Left kidney (tissue), 1 donor: ENCODE measurements at regions not wholly inside any gene's neighbourhood (a gene's known extent, or its start where the extent isn't known, plus 50 kb on each side); places are given as distances from the start of the nearest gene placed in this dataset.
"Not testable (repeated sequence)": the region's sequence is repeated elsewhere in the genome, so short reads cannot be mapped to it uniquely, and the experiment has no call there.

ENCODE experiments used
- DNase-seq: peaks from one replicate; pipeline ENCODE4 v3.0.0-alpha.2; 2013

GRCh38 chr5:128735656-128736055 lies 197.6 kb upstream of the FBN2 start:
- DNase-seq: not testable (repeated sequence)

DNA sequence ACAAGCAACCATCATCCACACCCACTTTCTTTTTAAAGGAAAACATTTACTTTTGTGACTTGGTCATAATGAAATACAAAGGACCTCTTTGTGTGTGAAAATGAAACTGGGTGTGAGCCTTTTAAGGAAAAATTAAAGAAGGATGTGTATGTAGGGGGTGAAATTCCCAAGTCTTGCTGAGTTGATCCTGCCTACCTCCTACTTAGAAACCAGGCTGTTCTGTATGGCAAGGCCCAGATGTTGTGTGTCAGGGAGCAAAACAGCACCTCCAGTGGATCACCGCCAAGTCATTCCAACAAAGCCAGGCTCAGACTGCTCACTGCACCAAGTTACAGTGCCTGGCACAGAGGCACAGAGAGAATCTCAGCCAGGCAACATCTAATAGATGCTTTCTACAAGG lies 198.5 kb upstream of the FBN2 start:
- DNase-seq: no peak

DNA sequence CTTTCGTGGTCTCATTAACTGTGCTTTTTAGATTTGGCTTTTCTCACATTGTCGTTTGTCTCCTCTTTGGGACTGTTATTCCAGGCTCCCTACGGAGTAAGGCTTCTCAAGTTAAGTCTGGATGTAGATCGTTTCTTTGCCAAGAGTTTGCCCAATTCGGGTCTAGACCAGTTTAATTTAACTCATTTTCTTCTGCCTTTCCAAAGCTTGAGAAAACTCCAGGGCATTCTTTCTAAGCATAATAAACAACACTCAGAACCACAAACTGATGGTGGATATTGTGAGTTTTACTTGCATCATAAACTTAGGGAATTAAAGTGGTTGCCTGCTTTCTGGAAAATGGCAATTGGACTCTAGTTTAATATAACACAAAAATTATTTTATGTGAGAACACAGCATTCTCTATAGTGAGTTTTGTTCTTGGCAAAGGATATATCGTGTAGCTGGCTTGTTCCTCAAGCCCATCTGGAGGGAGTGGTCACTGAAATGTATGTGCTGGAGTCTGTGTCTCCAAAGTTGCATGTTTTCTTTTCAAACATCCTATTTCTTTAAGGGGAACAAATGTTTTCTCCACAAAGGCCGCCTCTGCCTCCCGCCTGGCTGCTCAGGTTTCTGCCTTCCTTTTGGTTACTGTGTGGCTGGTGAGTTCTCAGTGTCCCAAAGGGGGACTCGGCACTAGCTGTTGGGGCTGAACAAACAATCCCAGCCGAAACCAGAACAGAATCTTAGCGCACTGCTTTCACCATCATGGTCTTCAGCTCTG lies 211.3 kb upstream of the FBN2 start:
- DNase-seq: no peak

- no peak for DNase-seq
These were observed 212.1 kb upstream of the FBN2 start for GRCh38 chr5:128750155-128750554.

DNA sequence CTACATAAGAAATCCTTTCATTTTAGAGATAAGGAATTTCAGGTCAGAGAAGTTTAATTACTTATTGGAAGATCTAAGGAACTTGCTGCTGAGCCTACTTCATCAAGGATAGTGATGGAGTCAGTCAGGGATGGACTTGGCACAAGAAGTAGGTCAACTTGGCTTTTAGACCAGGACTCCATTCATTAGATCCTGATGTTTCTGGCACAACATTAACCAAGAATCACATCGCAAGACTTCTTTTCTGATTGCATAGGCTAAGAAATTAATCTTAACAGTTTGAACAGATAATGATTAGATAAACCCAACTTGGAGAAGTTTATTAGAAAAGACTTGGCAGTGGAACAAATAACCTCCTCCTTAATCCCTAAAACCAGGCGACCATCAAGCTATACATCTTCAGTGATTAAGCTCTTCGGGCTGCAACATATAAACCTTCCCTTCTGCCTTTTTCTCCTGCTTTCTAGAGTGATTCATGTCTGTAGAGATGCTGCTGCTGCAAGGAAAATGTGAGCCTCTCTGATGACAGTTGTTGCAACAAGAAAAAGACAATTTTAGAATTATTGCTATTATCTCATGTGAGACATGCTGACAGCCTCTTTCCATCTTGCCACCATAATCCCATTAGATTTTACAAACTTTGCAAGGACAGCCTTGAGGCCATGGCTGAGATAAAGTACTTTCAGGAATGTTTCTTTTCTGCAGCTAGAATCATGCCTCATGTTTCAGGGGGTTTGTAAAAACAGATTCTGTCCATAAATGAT lies 207.9 kb upstream of the SLC27A6 start:
- DNase-seq: no peak

GRCh38 chr5:128762661-128763306 lies 202.5 kb upstream of the SLC27A6 start:
- no peak for DNase-seq

GRCh38 chr5:128763321-128763720 lies 202.0 kb upstream of the SLC27A6 start:
- DNase-seq: no peak

DNA sequence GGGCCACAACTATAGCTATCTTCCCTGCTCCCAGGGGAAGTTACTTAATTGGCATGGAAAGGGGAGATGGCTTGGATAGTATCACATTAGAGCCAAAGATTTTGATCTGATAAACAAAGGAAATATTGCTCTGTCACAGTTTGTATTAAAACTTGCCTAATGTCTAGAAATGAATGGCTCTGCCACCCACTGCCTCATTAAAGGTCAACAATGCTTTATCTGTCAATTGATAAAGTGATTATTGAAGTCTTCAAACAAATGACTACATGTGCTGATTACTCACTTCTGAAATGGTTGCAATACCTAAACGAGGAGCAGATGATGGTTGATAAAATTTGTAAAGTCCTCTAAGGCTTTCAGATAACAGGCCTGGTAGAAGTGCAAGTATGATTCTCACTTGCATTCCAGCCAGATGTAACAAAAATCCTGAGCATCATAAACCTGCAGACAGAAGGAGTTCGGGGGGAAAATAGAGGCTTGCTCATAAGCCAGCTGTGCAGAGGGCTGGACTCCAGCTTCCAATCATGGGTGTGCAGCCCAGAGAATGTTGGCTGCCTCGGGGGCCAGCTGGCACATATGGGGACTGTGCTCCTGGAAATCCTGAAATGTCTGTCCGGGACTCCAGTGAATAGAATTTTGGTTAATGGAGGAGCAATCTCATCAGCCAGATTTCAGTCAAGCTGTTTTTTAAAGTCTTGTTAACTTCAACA lies 200.5 kb upstream of the SLC27A6 start:
- DNase-seq: no peak

DNA sequence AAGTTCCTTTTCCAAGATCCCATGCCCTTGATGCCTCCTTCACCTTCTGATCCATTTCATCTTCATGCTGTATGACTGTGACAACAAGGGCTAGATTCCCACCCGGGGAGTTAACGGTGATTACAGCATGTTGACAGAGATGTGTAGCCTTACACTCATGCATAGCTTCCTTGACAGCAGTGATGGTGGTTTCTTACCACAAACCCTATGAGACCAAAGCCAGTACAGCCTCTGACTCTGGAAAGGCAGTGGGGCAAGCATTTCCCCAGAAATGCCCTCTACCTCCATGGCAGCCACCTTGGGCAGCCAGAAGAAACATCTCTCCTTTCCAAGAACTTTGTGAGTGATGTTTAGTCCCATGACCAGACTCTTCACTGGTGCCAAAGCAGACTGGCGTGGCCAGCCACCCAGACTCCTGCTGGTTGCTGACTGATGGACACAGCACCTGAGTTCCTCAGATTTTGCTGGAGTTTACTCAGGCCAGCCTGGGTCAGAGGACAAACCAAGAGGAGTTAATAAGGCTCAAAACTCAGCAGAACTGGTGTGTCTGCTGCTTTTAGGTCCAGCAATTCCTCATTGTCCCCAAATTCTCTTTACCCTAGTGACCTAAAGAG lies 199.7 kb upstream of the SLC27A6 start:
- DNase-seq: no peak

GRCh38 chr5:128766406-128766805 lies 198.9 kb upstream of the SLC27A6 start:
- DNase-seq: no peak

GRCh38 chr5:128770907-128771306 lies 194.4 kb upstream of the SLC27A6 start:
- DNase-seq: no peak

DNA sequence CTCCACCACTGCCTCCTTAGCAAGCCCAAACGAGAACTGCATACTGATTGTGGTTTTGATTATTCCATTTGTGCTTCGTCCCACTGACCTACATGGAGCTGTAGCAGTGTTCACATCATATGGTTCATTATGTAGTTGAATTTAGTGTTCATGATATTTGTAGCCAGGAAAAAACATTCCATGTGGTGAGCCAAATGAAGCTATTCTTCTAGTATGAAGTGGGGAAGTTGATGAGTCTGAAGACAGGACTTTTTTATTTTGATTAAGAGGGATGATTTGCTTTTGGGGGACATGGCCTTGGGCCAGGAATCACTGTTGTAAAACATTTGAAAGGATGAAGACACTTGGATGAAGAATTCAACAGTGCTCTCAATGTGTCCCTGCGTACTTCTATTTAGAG lies 192.9 kb upstream of the SLC27A6 start:
- no peak for DNase-seq

- DNase-seq: no peak
These were observed 191.9 kb upstream of the SLC27A6 start for GRCh38 chr5:128773378-128773777.

DNA sequence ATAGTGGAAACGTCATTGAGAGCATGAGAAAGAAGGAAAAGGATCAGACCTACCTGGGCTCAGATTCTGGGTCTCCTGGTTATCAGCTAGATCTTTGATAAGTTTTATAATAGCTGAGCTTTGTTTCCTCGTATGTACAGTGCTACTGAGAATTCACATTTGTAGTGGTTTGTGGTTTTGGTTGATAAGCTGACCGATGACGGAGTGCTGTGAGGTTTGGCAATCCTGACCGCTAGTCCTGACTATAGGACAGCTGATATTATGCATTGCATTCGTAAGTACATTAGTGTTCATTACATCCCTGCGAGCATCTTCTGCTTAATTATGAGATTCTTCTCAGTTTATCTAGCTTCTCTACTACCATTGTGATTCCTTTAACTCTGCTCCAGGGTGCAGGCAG lies 190.7 kb upstream of the SLC27A6 start:
- no peak for DNase-seq

DNA sequence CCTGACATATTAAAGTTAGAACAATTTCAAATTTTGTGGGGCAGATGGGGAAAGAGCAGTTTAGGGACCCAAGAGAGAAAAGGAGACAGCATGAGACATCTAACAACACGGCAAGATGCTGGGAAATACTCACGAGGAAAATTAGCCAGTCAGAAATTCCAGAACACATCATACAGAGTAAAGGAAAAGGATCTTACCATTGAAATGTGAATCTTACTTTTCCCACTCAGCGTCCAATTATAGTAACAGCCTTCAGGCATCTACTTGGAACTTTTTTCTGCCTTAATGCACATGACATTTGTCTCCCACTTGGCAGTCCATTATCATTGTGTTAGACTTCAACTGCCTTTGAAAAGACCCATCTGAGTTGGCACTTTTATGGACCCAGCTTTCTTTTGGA lies 189.7 kb upstream of the SLC27A6 start:
- DNase-seq: no peak

DNA sequence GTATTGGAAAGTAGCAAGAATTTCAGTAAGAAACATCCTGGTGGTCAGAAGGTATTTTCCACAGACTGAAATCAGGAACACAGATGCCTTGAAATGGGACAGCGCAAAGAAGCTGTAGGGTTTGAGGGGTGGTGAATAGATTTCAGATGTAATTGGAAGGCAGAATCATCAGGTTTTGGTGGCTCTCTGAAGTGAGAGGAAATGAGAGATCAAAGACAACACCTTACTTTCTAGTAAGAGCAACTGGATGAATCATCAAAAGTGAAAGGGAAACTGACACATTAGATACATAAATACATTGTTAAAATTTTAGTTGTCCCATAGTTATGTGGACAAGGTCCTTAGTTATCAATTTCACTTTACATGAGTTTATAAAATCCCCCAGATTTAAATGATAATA lies 188.2 kb upstream of the SLC27A6 start:
- no peak for DNase-seq

- no peak for DNase-seq
These were observed 186.8 kb upstream of the SLC27A6 start for GRCh38 chr5:128778474-128778873.

DNA sequence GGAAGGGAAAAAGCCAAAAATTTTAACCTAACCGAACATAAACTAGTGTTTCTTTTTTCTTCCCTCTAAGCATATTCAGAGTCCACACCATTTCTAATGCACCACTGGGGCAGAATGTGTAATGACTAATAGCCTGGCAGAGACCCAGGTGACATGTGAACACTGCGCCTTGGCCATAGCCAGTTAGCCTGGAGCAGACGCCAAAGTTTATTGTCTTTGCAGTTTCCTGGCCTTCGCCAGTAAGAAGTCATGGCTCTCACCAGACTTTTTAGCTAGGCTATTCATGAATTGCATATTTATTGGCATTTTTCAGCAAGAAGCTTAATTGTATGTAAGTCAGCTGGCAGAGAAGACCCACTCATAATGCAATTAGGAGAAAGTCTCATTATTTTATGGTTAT lies 182.8 kb upstream of the SLC27A6 start:
- DNase-seq: no peak

- no peak for DNase-seq
These were observed 180.6 kb upstream of the SLC27A6 start for GRCh38 chr5:128784726-128785125.

DNA sequence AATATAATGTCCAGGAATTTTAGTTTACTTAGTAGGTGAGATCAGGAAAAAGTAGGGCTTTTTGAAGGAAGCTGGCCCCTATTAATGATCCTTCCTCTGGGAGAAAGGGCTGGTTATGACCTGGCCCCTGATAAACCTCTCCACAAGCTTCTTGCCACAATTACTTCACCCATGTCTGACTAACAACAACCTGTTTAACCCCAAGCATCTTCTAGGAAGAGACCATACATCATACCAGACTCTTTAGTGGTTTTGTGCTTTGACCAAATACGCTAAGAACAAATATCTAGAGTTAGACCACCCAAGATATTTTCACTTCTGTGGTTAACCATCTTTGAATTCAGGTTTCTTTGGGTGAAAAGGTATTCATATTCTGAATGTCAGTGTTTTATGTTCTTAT lies 174.0 kb upstream of the SLC27A6 start:
- no peak for DNase-seq

GRCh38 chr5:128796506-128796905 lies 168.8 kb upstream of the SLC27A6 start:
- no peak for DNase-seq

- DNase-seq: no peak
These were observed 166.4 kb upstream of the SLC27A6 start for GRCh38 chr5:128798871-128799270.
